ENCODE measurements at regions not wholly inside any gene's neighbourhood (a gene's known extent, or its start where the extent isn't known, plus 50 kb on each side); places are given as distances from the start of the nearest gene placed in this dataset.

DNA sequence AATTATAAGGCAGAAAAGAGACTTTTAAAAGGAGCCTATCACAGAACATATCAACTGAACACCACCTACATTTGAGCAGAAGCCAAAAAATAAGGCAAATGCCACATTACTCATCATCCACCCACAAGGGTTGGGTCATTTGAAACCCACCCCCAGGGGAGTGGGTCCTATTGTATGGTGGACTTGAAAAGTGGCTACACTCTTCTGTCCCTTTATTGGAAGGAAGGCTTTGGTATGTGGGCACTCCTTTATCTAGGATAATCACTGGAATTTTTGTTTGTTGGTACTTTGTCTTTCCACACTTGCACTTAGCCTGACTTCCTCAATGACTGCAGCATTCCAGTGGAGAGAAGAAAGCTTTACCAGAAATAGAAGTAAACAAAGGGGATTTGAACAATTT, 157.2 kb upstream of the COL11A1 start:
- DNase-seq (no peak), FAIRE-seq (no peak), ATAC-seq (no peak)
- Histone ChIP-seq H3K27me3 (no peaks in the 10 kb centered on the region), H3K27ac (no peak overlapping the region), H3K36me3 (no peaks in the 10 kb centered on the region), H3K4me1 (no peaks in the 10 kb centered on the region), H3K9me3 (no peaks in the 10 kb centered on the region), H3K4me3 (no peak overlapping the region)
- intact Hi-C loops (cut with DNase I), result no loop called here
- TF ChIP-seq, protein P1, sequence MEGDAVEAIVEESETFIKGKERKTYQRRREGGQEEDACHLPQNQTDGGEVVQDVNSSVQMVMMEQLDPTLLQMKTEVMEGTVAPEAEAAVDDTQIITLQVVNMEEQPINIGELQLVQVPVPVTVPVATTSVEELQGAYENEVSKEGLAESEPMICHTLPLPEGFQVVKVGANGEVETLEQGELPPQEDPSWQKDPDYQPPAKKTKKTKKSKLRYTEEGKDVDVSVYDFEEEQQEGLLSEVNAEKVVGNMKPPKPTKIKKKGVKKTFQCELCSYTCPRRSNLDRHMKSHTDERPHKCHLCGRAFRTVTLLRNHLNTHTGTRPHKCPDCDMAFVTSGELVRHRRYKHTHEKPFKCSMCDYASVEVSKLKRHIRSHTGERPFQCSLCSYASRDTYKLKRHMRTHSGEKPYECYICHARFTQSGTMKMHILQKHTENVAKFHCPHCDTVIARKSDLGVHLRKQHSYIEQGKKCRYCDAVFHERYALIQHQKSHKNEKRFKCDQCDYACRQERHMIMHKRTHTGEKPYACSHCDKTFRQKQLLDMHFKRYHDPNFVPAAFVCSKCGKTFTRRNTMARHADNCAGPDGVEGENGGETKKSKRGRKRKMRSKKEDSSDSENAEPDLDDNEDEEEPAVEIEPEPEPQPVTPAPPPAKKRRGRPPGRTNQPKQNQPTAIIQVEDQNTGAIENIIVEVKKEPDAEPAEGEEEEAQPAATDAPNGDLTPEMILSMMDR (IDR thresholded peaks at IDR 0.05), result no peak

DNA sequence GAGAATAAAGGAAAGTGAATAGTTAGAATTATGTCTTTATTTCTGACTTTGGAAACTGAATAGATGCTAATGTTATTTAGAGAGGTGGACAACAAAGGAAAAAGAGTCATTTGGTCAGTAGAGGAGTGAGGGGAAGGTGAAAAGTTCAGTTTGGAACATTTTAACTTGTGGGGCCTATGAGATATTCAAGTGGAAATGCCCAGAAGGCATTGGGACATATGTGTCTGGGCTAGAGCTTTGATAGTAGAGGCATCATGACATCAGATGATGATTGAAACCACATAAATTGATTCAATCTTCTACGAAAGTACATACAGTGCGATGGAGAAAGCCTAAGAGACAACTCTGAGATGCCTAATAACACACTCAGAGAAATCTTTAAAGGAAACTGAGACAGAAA, 151.7 kb upstream of the COL11A1 start:
- DNase-seq (no peak), ATAC-seq (no peak), FAIRE-seq (no peak)
- no peaks in the 10 kb centered on the region for H3K4me1 ChIP-seq
- H3K4me3 ChIP-seq, result no peak overlapping the region
- H3K36me3 ChIP-seq, result no peaks in the 10 kb centered on the region
- WGBS, 2 donors, result 60 to 81% methylated on average over 2 of the region's 2 CpGs
- H3K27ac ChIP-seq, result no peak overlapping the region
- intact Hi-C loops (cut with DNase I), result no loop called here
- no peaks in the 10 kb centered on the region for H3K27me3 ChIP-seq
- TF ChIP-seq, protein P1 (IDR thresholded peaks at IDR 0.05), result no peak
- no peaks in the 10 kb centered on the region for H3K9me3 ChIP-seq

DNA sequence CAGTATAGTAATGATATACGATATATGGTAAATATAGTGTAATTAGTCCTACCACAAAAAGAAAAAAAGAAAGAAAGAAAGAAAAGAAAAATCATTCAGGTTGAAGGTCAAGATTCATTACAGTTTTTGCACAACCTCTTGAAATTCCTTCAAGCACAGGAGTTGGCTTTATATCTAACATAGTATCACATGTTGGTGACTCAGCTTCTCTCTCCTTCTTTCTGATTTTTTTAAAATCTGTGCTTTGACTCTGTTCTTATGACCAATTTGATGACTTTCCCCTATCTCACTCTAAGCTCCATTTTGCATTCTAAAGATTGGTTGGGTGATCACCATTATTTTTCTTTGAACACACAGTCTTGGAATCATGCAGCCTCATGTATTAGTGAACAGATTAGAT, 148.2 kb upstream of the COL11A1 start:
- Histone ChIP-seq H3K36me3 (no peaks in the 10 kb centered on the region), H3K27ac (no peak overlapping the region), H3K4me1 (no peaks in the 10 kb centered on the region), H3K27me3 (no peaks in the 10 kb centered on the region), H3K4me3 (no peak overlapping the region), H3K9me3 (no peaks in the 10 kb centered on the region)
- TF ChIP-seq, protein P1 (IDR thresholded peaks at IDR 0.05), result no peak
- FAIRE-seq (no peak), DNase-seq (no peak), ATAC-seq (no peak)
- intact Hi-C loops (cut with DNase I), result no loop called here
- 86 to 91% methylated on average over 1 of the region's 1 CpG for WGBS, 2 donors

DNA sequence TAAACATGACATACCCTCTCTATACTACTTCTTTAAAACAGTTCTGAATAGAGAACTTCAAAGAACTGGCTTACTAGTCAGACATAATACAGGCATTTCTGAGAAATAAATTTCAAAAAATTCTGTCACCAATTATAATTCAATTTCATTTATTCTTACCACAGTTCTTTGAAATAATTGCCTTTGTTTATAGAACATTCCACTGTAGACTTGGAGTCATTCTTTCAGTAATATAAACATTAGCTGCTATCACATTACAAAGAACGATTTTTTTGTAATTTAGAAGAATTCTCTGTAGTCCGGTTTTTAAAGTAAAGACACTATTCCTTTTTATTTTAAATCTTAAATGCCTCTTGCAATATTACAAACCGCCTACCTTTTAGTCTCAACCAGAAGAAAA, 146.4 kb upstream of the COL11A1 start:
- FAIRE-seq (no peak), ATAC-seq (no peak), DNase-seq (no peak)
- no peaks in the 10 kb centered on the region for H3K27me3 ChIP-seq
- H3K4me3 ChIP-seq, result no peak overlapping the region
- TF ChIP-seq, protein P1 (IDR thresholded peaks at IDR 0.05), result no peak
- H3K4me1 ChIP-seq, result no peaks in the 10 kb centered on the region
- WGBS, 2 donors, result 44 to 56% methylated on average over 3 of the region's 3 CpGs
- H3K27ac ChIP-seq, result no peak overlapping the region
- intact Hi-C loops (cut with DNase I), result no loop called here
- H3K36me3 ChIP-seq, result no peaks in the 10 kb centered on the region
- no peaks in the 10 kb centered on the region for H3K9me3 ChIP-seq

DNA sequence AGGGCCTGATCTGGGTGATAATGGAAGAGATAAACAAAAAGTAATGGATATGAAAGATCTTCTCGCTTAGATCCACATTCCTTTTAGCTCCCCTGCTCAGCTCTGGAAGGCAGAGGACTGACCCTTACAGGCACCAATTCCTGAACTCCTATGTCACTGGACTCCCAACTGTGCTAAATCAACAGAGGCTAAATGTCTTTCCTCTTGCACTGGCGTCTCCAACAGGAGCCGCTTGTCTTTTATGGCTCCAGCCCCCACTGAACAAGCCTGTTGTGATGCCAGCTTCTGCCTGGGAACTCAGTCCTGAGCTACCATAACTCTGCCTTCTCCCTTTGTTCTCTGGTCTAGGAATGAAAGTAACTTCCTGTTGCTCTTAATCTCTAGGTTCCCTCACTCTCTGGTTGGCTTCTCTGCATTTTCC, 142.1 kb upstream of the COL11A1 start:
- no peaks in the 10 kb centered on the region for H3K9me3 ChIP-seq
- no peak overlapping the region for H3K27ac ChIP-seq
- FAIRE-seq (no peak), DNase-seq (no peak), ATAC-seq (no peak)
- intact Hi-C loops (cut with DNase I), result no loop called here
- no peaks in the 10 kb centered on the region for H3K27me3 ChIP-seq
- no peaks in the 10 kb centered on the region for H3K4me1 ChIP-seq
- 22 to 30% methylated on average over 3 of the region's 3 CpGs for WGBS, 2 donors
- H3K36me3 ChIP-seq, result no peaks in the 10 kb centered on the region
- TF ChIP-seq, protein P1 (IDR thresholded peaks at IDR 0.05), result no peak
- H3K4me3 ChIP-seq, result no peak overlapping the region

Measured in pancreas (tissue), 10 donors.